HCT116 (cell line): ENCODE measurements at regions not wholly inside any gene's neighbourhood (a gene's known extent, or its start where the extent isn't known, plus 50 kb on each side); places are given as distances from the start of the nearest gene placed in this dataset.

Experiments used
- ATAC-seq: fragments of 200-7000 bp; cut with Tn5 transposase; 2 replicates; pipeline ENCODE4 v1.9.1; 2020; ENCODE audit warnings: mild to moderate bottlenecking, moderate library complexity
- BruUV-seq: library from RNA; stranded (reverse); fragments of 400-500 nt; replicated peaks from 2 replicates; lab custom pipeline; 2021; lab: Mats Ljungman, UMichigan
- CTCF ChIA-PET: fragments of 300-600 bp; sonication (Branson Sonifier 250); formaldehyde crosslinking; loops from one replicate; lab custom pipeline; 2021; ENCODE audit warnings: antibody characterized with exemption; lab: Charles Lee
- POLR2A ChIA-PET: fragments of 300-600, 350-600 bp; sonication (Branson Sonifier 250); formaldehyde crosslinking; loops from one replicate; lab custom pipeline; 2021; ENCODE audit warnings: antibody characterized with exemption; lab: Charles Lee
- RAD21 ChIA-PET, 2 experiments: fragments of 300-600 bp; sonication (Branson Sonifier 250); formaldehyde crosslinking; loops; one replicate each; lab custom pipeline; 2023; ENCODE audit warnings: low total read pairs in 2 of 2; ENCODE audit not compliant: uncharacterized antibody in 2 of 2, unreplicated experiment in 2 of 2, low non-redundant PET in 1 of 2; lab: Charles Lee
- DNase-seq: peaks from one replicate; pipeline ENCODE4 v3.0.0-alpha.2; 2010; ENCODE audit warnings: low read depth, low spot score
- H2AFZ ChIP-seq: fragments of 200-600 bp; shearing (Covaris generic), sonication (generic); 2 replicates; pipeline ENCODE4 v1.6.1; 2017; ENCODE audit warnings: low read depth, mixed run types, mixed read lengths, antibody characterized with exemption, low read length; ENCODE audit not compliant: poor library complexity, severe bottlenecking
- H3K27ac ChIP-seq: 2 replicates; pipeline ENCODE4 v1.5.1; 2012; ENCODE audit warnings: low read depth, low read length
- H3K27me3 ChIP-seq: fragments of 200-600 bp; sonication (generic); 2 replicates; pipeline ENCODE4 v1.6.1; 2016; ENCODE audit warnings: mixed run types, low read length, mixed read lengths; ENCODE audit not compliant: insufficient read depth
- H3K36me3 ChIP-seq, 2 experiments: fragments of 200-500 bp in 1 of 2; fragments of 200-600 bp in 1 of 2; sonication (Bioruptor generic) in 1 of 2; sonication (generic) in 1 of 2; 2 replicates each; pipeline versions ENCODE4 v1.5.1 to v1.6.1; 2014 to 2016; ENCODE audit warnings: low read length in 2 of 2, inconsistent platforms in 1 of 2, mixed read lengths in 1 of 2, mixed run types in 1 of 2; ENCODE audit not compliant: insufficient read depth in 2 of 2, control insufficient read depth in 1 of 2
- H3K4me1 ChIP-seq, 2 experiments: fragments of 200-600 bp in 1 of 2; sonication (generic) in 1 of 2; 2 replicates each; pipeline versions ENCODE4 v1.5.1 to v1.6.1; 2012 to 2017; ENCODE audit warnings: low read length in 2 of 2, inconsistent platforms in 1 of 2, mild to moderate bottlenecking in 1 of 2, mixed read lengths in 1 of 2, mixed run types in 1 of 2, moderate library complexity in 1 of 2; ENCODE audit not compliant: insufficient read depth in 2 of 2, control insufficient read depth in 1 of 2
- H3K4me2 ChIP-seq: fragments of 200-600 bp; sonication (generic); 2 replicates; pipeline ENCODE4 v1.6.1; 2017; ENCODE audit warnings: mixed run types, low read length, mixed read lengths
- H3K4me3 ChIP-seq, 2 experiments: fragments of 200-600 bp in 1 of 2; sonication (generic) in 1 of 2; replicated peaks in 1 of 2; 2 replicates each; pipeline ENCODE4 v1.5.1; 2011 to 2016; ENCODE audit warnings: low read length in 2 of 2, control low read depth in 1 of 2, low read depth in 1 of 2, mild to moderate bottlenecking in 1 of 2, mixed read lengths in 1 of 2, mixed run types in 1 of 2
- H3K79me2 ChIP-seq: fragments of 200-600 bp; sonication (generic); 2 replicates; pipeline ENCODE4 v1.6.1; 2017; ENCODE audit warnings: mild to moderate bottlenecking, mixed run types, low read length, moderate library complexity, mixed read lengths; ENCODE audit not compliant: insufficient read depth
- H3K9ac ChIP-seq: fragments of 200-600 bp; sonication (generic); 2 replicates; pipeline ENCODE4 v1.6.1; 2016; ENCODE audit warnings: low read length, mixed read lengths
- H3K9me2 ChIP-seq: fragments of 200-600 bp; sonication (generic), shearing (Covaris generic); 2 replicates; pipeline ENCODE4 v1.6.1; 2017; ENCODE audit warnings: mixed run types, mild to moderate bottlenecking, moderate library complexity; ENCODE audit not compliant: insufficient read depth
- H3K9me3 ChIP-seq, 2 experiments: fragments of 200-500 bp in 1 of 2; fragments of 200-600 bp in 1 of 2; sonication (Bioruptor generic) in 1 of 2; sonication (generic) in 1 of 2; 2 replicates each; pipeline ENCODE4 v1.6.1; 2014 to 2017; ENCODE audit warnings: low read length in 2 of 2, mixed read lengths in 2 of 2, inconsistent platforms in 1 of 2, low read depth in 1 of 2, mild to moderate bottlenecking in 1 of 2, mixed run types in 1 of 2, moderate library complexity in 1 of 2; ENCODE audit not compliant: control insufficient read depth in 1 of 2, insufficient read depth in 1 of 2
- H4K20me1 ChIP-seq: fragments of 200-600 bp; sonication (generic), shearing (Covaris generic); 2 replicates; pipeline ENCODE4 v1.6.1; 2017; ENCODE audit warnings: mixed run types, mild to moderate bottlenecking, moderate library complexity; ENCODE audit not compliant: insufficient read depth
- CBX3 ChIP-seq: IDR thresholded peaks from 2 replicates; pipeline ENCODE4 v1.6.1; 2012; ENCODE audit warnings: low read depth
- CEBPB ChIP-seq: IDR thresholded peaks from 2 replicates; pipeline ENCODE4 v1.6.1; 2012; ENCODE audit warnings: low read depth
- FOSL1 ChIP-seq: IDR thresholded peaks from 2 replicates; pipeline ENCODE4 v1.6.1; 2012; ENCODE audit warnings: low read depth
- POLR2A ChIP-seq: IDR thresholded peaks from 2 replicates; pipeline ENCODE4 v1.7.0; 2011; ENCODE audit warnings: borderline replicate concordance; ENCODE audit not compliant: insufficient read depth, insufficient read length; ENCODE audit errors: extremely low read depth
- SP1 ChIP-seq: IDR thresholded peaks from 2 replicates; pipeline ENCODE4 v1.6.1; 2012; ENCODE audit warnings: low read depth
- SRF ChIP-seq: IDR thresholded peaks from 2 replicates; pipeline ENCODE4 v1.6.1; 2012; ENCODE audit warnings: low read depth
- TCF7L2 ChIP-seq: IDR thresholded peaks from 2 replicates; pipeline ENCODE4 v1.7.0; 2011; ENCODE audit warnings: borderline replicate concordance, inconsistent platforms; ENCODE audit not compliant: insufficient read depth, insufficient read length; ENCODE audit errors: extremely low read depth
- ZNF274 ChIP-seq: fragments of 200-500 bp; sonication (Bioruptor generic); IDR thresholded peaks from 2 replicates; pipeline ENCODE4 v1.6.1; 2014; ENCODE audit warnings: mild to moderate bottlenecking, low read depth, low read length, inconsistent platforms
- intact Hi-C: fragments of 100-400 bp; cut with micrococcal nuclease; formaldehyde crosslinking; loops from 2 replicates; pipeline ENCODE4 v1.10.0; 2022
- TF ChIP-seq, protein P1 (sequence below): IDR thresholded peaks from 2 replicates; pipeline ENCODE4 v1.6.1; 2012; ENCODE audit warnings: low read depth

DNA sequence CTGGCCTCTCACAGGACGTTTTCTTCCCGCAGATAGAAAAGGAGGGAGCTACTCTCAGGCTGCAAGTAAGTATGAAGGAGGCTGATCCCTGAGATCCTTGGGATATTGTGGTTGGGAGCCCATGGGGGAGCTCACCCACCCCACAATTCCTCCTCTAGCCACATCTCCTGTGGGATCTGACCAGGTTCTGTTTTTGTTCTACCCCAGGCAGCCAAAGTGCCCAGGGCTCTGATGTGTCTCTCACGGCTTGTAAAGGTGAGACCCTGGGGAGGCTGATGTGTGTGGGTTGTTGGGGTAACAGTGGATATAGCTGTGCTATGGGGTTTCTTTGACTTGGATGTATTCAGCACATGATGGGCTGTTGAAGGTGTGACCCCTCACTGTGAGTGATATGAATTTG, 52.0 kb upstream of the POLR1H start:
- no peaks in the 10 kb centered on the region for H3K4me1 ChIP-seq
- ATAC-seq (no peak), DNase-seq (no peak)
- H3K79me2 ChIP-seq, result no peaks in the 10 kb centered on the region
- no peak overlapping the region for H3K4me2 ChIP-seq
- no peaks in the 10 kb centered on the region for H3K9me3 ChIP-seq
- H4K20me1 ChIP-seq, result no peaks in the 10 kb centered on the region
- no peak overlapping the region for H2AFZ ChIP-seq
- H3K27ac ChIP-seq, result no peak overlapping the region
- H3K9me2 ChIP-seq, result no peaks in the 10 kb centered on the region
- no TSS peak for BruUV-seq
- ChIA-PET POLR2A (no interaction called here), CTCF (no interaction called here), RAD21 (no interaction called here)
- no peak overlapping the region for H3K9ac ChIP-seq
- TF ChIP-seq FOSL1, result no peak
- TF ChIP-seq, protein P1, sequence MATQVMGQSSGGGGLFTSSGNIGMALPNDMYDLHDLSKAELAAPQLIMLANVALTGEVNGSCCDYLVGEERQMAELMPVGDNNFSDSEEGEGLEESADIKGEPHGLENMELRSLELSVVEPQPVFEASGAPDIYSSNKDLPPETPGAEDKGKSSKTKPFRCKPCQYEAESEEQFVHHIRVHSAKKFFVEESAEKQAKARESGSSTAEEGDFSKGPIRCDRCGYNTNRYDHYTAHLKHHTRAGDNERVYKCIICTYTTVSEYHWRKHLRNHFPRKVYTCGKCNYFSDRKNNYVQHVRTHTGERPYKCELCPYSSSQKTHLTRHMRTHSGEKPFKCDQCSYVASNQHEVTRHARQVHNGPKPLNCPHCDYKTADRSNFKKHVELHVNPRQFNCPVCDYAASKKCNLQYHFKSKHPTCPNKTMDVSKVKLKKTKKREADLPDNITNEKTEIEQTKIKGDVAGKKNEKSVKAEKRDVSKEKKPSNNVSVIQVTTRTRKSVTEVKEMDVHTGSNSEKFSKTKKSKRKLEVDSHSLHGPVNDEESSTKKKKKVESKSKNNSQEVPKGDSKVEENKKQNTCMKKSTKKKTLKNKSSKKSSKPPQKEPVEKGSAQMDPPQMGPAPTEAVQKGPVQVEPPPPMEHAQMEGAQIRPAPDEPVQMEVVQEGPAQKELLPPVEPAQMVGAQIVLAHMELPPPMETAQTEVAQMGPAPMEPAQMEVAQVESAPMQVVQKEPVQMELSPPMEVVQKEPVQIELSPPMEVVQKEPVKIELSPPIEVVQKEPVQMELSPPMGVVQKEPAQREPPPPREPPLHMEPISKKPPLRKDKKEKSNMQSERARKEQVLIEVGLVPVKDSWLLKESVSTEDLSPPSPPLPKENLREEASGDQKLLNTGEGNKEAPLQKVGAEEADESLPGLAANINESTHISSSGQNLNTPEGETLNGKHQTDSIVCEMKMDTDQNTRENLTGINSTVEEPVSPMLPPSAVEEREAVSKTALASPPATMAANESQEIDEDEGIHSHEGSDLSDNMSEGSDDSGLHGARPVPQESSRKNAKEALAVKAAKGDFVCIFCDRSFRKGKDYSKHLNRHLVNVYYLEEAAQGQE, result no peak
- no peak for TF ChIP-seq ZNF274
- TF ChIP-seq POLR2A, result no peak
- no peak for TF ChIP-seq SP1
- TF ChIP-seq TCF7L2, result no peak
- TF ChIP-seq CEBPB, result no peak
- TF ChIP-seq CBX3, result no peak
- no peak for TF ChIP-seq SRF
- H3K36me3 ChIP-seq, result no peaks in the 10 kb centered on the region
- intact Hi-C loops, result no loop called here
- no peak overlapping the region for H3K4me3 ChIP-seq
- H3K27me3 ChIP-seq, result no peaks in the 10 kb centered on the region
